Right lobe of liver (tissue), 4 donors: ENCODE measurements at regions not wholly inside any gene's neighbourhood (a gene's known extent, or its start where the extent isn't known, plus 50 kb on each side); places are given as distances from the start of the nearest gene placed in this dataset.

ENCODE experiments used
- POLR2A ChIP-seq: fragments of 450-650 bp; IDR thresholded peaks from one replicate; pipeline ENCODE4 v1.6.1; 2017; ENCODE audit warnings: antibody characterized with exemption, mild to moderate bottlenecking
- TF ChIP-seq, protein P1 (sequence below), 4 donors: fragments of 200-600 bp in 3 of 4; fragments of 450-650 bp in 1 of 4; IDR thresholded peaks; one replicate each; pipeline versions ENCODE4 v1.5.1 to v1.8.0; 2016 to 2022; ENCODE audit warnings: antibody characterized with exemption in 4 of 4, mild to moderate bottlenecking in 2 of 4
- donor health status: DM: no; HTN: no; CAD: no.
- donor health status: DM: no; HTN: no; CAD: no.
- donor health status: DM: no; HTN: yes; CAD: no.

DNA sequence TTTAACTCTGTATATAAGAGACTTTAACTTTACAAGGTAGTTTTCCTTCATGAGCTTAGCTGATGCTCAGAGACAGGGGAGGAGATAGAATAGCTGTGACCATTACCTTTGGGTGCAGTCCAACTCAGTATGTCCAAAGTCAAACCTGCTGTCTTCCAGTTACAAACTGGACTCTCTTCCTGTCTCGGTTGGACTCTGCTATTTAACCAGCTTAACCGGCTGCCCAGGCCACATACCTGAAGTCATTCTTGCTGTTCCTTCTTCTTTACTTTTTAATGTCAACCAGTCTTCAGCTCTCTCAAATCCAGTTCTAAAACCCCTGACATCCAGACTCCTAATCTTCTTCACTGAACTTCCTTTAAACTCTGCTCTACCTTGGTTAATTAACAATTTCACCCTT, 138.3 kb upstream of the TSHZ2 start:
- TF ChIP-seq, protein P1, sequence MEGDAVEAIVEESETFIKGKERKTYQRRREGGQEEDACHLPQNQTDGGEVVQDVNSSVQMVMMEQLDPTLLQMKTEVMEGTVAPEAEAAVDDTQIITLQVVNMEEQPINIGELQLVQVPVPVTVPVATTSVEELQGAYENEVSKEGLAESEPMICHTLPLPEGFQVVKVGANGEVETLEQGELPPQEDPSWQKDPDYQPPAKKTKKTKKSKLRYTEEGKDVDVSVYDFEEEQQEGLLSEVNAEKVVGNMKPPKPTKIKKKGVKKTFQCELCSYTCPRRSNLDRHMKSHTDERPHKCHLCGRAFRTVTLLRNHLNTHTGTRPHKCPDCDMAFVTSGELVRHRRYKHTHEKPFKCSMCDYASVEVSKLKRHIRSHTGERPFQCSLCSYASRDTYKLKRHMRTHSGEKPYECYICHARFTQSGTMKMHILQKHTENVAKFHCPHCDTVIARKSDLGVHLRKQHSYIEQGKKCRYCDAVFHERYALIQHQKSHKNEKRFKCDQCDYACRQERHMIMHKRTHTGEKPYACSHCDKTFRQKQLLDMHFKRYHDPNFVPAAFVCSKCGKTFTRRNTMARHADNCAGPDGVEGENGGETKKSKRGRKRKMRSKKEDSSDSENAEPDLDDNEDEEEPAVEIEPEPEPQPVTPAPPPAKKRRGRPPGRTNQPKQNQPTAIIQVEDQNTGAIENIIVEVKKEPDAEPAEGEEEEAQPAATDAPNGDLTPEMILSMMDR (IDR thresholded peaks at IDR 0.05), result no peak
- TF ChIP-seq POLR2A, result no peak
